NB4 (cell line): ENCODE measurements at regions not wholly inside any gene's neighbourhood (a gene's known extent, or its start where the extent isn't known, plus 50 kb on each side); places are given as distances from the start of the nearest gene placed in this dataset.

Experiments used
- DNase-seq: peaks from one replicate; pipeline ENCODE4 v3.0.0; 2010; ENCODE audit warnings: low read depth
- H3K4me3 ChIP-seq: one replicate; pipeline ENCODE4 v1.5.1; 2011; ENCODE audit warnings: mild to moderate bottlenecking, low read depth, low read length, moderate library complexity
- MYC ChIP-seq: IDR thresholded peaks from 2 replicates; pipeline ENCODE4 v1.6.1; 2011; ENCODE audit warnings: low read depth, low read length
- POLR2A ChIP-seq: IDR thresholded peaks from 2 replicates; pipeline ENCODE4 v1.6.1; 2011; ENCODE audit warnings: mild to moderate bottlenecking; ENCODE audit not compliant: insufficient read length; ENCODE audit errors: extremely low read depth
- TF ChIP-seq, protein P1 (sequence below): IDR thresholded peaks from one replicate; pipeline ENCODE4 v1.5.1; 2012; ENCODE audit warnings: low read depth, low read length
- TF ChIP-seq, protein P2 (sequence below): IDR thresholded peaks from 2 replicates; pipeline ENCODE4 v1.6.1; 2011; ENCODE audit warnings: low read depth, low read length

- DNase-seq: no peak
- H3K4me3 ChIP-seq: no peak overlapping the region
- TF ChIP-seq MYC: no peak
- TF ChIP-seq, protein P1, sequence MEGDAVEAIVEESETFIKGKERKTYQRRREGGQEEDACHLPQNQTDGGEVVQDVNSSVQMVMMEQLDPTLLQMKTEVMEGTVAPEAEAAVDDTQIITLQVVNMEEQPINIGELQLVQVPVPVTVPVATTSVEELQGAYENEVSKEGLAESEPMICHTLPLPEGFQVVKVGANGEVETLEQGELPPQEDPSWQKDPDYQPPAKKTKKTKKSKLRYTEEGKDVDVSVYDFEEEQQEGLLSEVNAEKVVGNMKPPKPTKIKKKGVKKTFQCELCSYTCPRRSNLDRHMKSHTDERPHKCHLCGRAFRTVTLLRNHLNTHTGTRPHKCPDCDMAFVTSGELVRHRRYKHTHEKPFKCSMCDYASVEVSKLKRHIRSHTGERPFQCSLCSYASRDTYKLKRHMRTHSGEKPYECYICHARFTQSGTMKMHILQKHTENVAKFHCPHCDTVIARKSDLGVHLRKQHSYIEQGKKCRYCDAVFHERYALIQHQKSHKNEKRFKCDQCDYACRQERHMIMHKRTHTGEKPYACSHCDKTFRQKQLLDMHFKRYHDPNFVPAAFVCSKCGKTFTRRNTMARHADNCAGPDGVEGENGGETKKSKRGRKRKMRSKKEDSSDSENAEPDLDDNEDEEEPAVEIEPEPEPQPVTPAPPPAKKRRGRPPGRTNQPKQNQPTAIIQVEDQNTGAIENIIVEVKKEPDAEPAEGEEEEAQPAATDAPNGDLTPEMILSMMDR: no peak
- TF ChIP-seq, protein P2, sequence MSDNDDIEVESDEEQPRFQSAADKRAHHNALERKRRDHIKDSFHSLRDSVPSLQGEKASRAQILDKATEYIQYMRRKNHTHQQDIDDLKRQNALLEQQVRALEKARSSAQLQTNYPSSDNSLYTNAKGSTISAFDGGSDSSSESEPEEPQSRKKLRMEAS: no peak
- TF ChIP-seq POLR2A: no peak
Observed at GRCh38 chr2:23012499-23012898, 372.5 kb upstream of the KLHL29 start.

DNA sequence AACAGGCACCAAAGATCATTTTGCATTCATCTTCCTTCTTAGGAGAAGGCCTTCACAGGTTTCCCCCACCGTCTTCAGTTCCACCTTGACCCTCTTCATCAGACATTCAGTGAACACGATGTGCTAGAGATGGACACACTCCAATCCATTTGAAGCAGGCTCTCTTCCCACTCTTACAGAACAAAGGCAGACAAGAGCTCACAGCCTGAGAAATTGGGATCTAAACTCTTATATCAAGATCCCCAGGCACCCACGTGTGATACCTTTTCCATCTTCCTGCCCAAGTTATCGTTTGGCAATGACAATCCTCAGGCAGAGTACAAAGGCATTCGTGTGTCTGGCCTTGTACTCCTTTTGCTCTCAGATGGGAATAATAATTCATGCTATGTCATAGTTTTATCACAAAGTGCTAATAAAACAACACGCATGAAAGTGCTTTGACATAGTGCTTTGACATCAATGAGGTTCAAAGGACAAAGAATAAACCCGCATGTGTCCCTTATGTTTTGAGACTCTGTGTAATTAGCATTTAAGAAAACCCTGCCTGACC lies 369.3 kb upstream of the KLHL29 start:
- no peak for DNase-seq
- no peak overlapping the region for H3K4me3 ChIP-seq
- TF ChIP-seq, protein P2: no peak
- TF ChIP-seq, protein P1: no peak
- no peak for TF ChIP-seq MYC
- TF ChIP-seq POLR2A: no peak

- DNase-seq: no peak
- TF ChIP-seq, protein P2: no peak
- no peak for TF ChIP-seq POLR2A
- TF ChIP-seq, protein P1: no peak
- TF ChIP-seq MYC: no peak
- H3K4me3 ChIP-seq: no peak overlapping the region
Observed at GRCh38 chr2:23019476-23019875, 365.5 kb upstream of the KLHL29 start.

DNA sequence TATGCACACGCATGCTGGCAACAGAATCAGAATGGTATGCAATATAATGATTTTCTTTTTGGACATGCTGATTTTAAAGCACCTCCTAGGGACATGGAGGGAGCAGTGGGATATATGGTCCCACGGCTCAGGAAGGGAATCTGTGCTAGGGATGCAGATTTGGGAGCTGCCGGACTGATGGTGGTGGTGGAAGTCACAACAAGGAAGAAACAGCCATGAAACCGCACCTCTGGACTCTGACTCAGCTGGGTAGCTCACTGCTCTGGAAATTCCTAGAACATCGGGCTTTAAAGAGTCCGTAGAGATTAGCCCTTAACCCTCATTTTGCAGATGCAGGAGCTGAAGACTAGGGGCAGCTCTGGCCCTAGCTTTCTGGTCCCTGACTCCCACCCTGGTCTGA lies 364.3 kb upstream of the KLHL29 start:
- no peak overlapping the region for H3K4me3 ChIP-seq
- TF ChIP-seq, protein P2: no peak
- TF ChIP-seq, protein P1: no peak
- TF ChIP-seq POLR2A (no peak), MYC (no peak)
- DNase-seq: no peak

DNA sequence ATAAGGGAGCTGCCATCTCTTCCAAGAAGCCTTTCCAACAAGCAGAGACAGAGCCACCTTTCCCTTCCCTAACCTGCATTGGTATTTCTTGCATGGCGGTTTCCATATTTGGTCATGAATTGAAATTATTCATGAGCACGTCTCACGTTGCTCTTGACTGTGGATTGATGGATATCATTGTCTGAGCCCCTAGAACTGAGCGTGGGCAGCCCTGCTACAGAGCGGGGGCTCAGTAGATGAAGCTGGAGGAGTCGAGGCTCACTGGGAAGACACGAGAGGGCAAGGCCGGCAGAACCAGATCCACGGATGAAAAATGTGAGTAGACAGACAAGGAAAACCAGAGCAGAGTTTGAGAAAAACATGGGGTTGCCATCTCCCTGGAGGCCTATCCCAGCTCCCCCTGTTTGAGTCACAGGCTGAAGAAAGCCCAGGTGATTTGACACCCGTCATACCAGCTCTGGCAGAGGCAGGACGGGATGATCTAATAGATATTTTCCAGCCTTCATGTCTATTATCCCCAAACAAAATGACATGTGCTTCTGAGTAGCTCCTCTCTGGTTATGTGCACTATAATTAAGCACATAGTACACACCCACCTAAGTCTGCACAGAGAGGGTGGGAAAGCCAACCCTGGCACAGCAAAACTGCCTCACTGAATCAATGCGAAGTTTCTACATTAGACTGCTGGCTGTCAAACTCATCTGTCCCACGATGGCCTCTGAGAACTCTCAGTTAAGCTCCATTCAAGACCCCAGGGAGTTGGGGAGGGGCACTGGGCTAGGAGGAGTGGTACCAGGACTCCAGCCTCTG lies 363.5 kb upstream of the KLHL29 start:
- no peak overlapping the region for H3K4me3 ChIP-seq
- TF ChIP-seq, protein P2: no peak
- TF ChIP-seq MYC (no peak), POLR2A (no peak)
- TF ChIP-seq, protein P1: no peak
- DNase-seq: no peak
